Liver (tissue), 8 donors: ENCODE measurements at regions not wholly inside any gene's neighbourhood (a gene's known extent, or its start where the extent isn't known, plus 50 kb on each side); places are given as distances from the start of the nearest gene placed in this dataset.

Source experiments
- DNase-seq: peaks from one replicate; pipeline ENCODE4 v3.0.0-alpha.2; 2017; ENCODE audit warnings: low spot score
- H3K27ac ChIP-seq, 2 donors: one replicate each; pipeline ENCODE4 v1.7.0; 2013; ENCODE audit warnings: inconsistent platforms in 2 of 2, low read length in 2 of 2, control low read depth in 1 of 2, low read depth in 1 of 2, mild to moderate bottlenecking in 1 of 2
- H3K27me3 ChIP-seq, 4 donors: one replicate each; pipeline versions ENCODE4 v1.6.1 to v1.7.0; 2013; ENCODE audit warnings: low read length in 3 of 4, inconsistent platforms in 1 of 4, mild to moderate bottlenecking in 1 of 4, moderate library complexity in 1 of 4; ENCODE audit not compliant: control insufficient read depth in 4 of 4, insufficient read depth in 4 of 4
- H3K36me3 ChIP-seq, 4 donors: one replicate each; pipeline versions ENCODE4 v1.6.1 to v1.7.0; 2013; ENCODE audit warnings: low read length in 3 of 4, mild to moderate bottlenecking in 3 of 4, low read depth in 1 of 4, moderate library complexity in 1 of 4; ENCODE audit not compliant: control insufficient read depth in 4 of 4, insufficient read depth in 3 of 4
- H3K4me1 ChIP-seq, 4 donors: one replicate each; pipeline versions ENCODE4 v1.6.1 to v1.7.0; 2013; ENCODE audit warnings: low read length in 3 of 4, mild to moderate bottlenecking in 3 of 4, moderate library complexity in 1 of 4; ENCODE audit not compliant: control insufficient read depth in 4 of 4, insufficient read depth in 4 of 4
- H3K4me3 ChIP-seq, 3 donors: one replicate each; pipeline versions ENCODE4 v1.6.1 to v1.7.0; 2013; ENCODE audit warnings: low read length in 3 of 3, control low read depth in 1 of 3, low read depth in 1 of 3, mild to moderate bottlenecking in 1 of 3
- H3K9ac ChIP-seq, 2 donors: one replicate each; pipeline ENCODE4 v1.7.0; 2013; ENCODE audit warnings: low read length in 2 of 2, mild to moderate bottlenecking in 2 of 2, moderate library complexity in 2 of 2, control low read depth in 1 of 2, low read depth in 1 of 2
- H3K9me3 ChIP-seq, 4 donors: one replicate each; pipeline versions ENCODE4 v1.6.1 to v1.7.0; 2013; ENCODE audit warnings: low read length in 3 of 4; ENCODE audit not compliant: control insufficient read depth in 4 of 4
- EGR1 ChIP-seq, 2 donors: IDR thresholded peaks; 2 replicates each; pipeline ENCODE4 v1.6.1; 2016 to 2018; ENCODE audit warnings: antibody characterized with exemption in 2 of 2, low read depth in 2 of 2
- FOXA1 ChIP-seq: IDR thresholded peaks from 2 replicates; pipeline ENCODE4 v1.6.1; 2016; ENCODE audit warnings: antibody characterized with exemption
- FOXA2 ChIP-seq: IDR thresholded peaks from 2 replicates; pipeline ENCODE4 v1.6.1; 2016; ENCODE audit warnings: antibody characterized with exemption
- GABPA ChIP-seq, 2 donors: IDR thresholded peaks in 1 of 2; conservative IDR thresholded peaks in 1 of 2; 2 replicates each; pipeline ENCODE4 v1.6.1; 2016; ENCODE audit warnings: antibody characterized with exemption in 2 of 2, mild to moderate bottlenecking in 1 of 2, moderate library complexity in 1 of 2
- HNF4A ChIP-seq, 2 donors: conservative IDR thresholded peaks; 2 replicates each; pipeline ENCODE4 v1.6.1; 2016; ENCODE audit warnings: antibody characterized with exemption in 2 of 2, mild to moderate bottlenecking in 2 of 2
- HNF4G ChIP-seq: IDR thresholded peaks from 2 replicates; pipeline ENCODE4 v1.6.1; 2016; ENCODE audit warnings: antibody characterized with exemption
- JUND ChIP-seq, 2 donors: IDR thresholded peaks; 2 replicates each; pipeline ENCODE4 v1.6.1; 2016; ENCODE audit warnings: antibody characterized with exemption in 2 of 2
- NR2F2 ChIP-seq: IDR thresholded peaks from 2 replicates; pipeline ENCODE4 v1.6.1; 2016; ENCODE audit warnings: antibody characterized with exemption
- RXRA ChIP-seq, 2 donors: IDR thresholded peaks; 2 replicates each; pipeline ENCODE4 v1.6.1; 2017 to 2018; ENCODE audit warnings: antibody characterized with exemption in 2 of 2, mild to moderate bottlenecking in 1 of 2
- SP1 ChIP-seq: IDR thresholded peaks from 2 replicates; pipeline ENCODE4 v1.6.1; 2018; ENCODE audit warnings: antibody characterized with exemption, mild to moderate bottlenecking
- TAF1 ChIP-seq: conservative IDR thresholded peaks from 2 replicates; pipeline ENCODE4 v1.6.1; 2016; ENCODE audit warnings: antibody characterized with exemption, mild to moderate bottlenecking
- YY1 ChIP-seq: IDR thresholded peaks from 2 replicates; pipeline ENCODE4 v1.6.1; 2016; ENCODE audit warnings: antibody characterized with exemption, mild to moderate bottlenecking
- WGBS: extraction: QIAGEN DNeasy Blood & Tissue Kit; methylation state at CpG from one replicate; pipeline ENCODE4 v1.1.7; 2013; 5-methylcytosine and 5-hydroxymethylcytosine counted together
- TF ChIP-seq, protein P1 (sequence below): IDR thresholded peaks from 2 replicates; pipeline ENCODE4 v1.6.1; 2016; ENCODE audit warnings: antibody characterized with exemption
- TF ChIP-seq, protein P2 (sequence below): fragments of 150-350 bp; IDR thresholded peaks from 2 replicates; pipeline ENCODE4 v1.5.1; 2017; ENCODE audit warnings: improper control_type of control experiment, low read depth, low read length; ENCODE audit not compliant: missing input control
- TF ChIP-seq, protein P3 (sequence below): IDR thresholded peaks from 2 replicates; pipeline ENCODE4 v1.6.1; 2016; ENCODE audit warnings: antibody characterized with exemption
- TF ChIP-seq, protein P4 (sequence below): IDR thresholded peaks from 2 replicates; pipeline ENCODE4 v1.6.1; 2016; ENCODE audit warnings: antibody characterized with exemption
- donor health status: healthy.
- donor health status: healthy.
- donor health status: healthy.
- donor health status: healthy.
- donor health status: healthy.

DNA sequence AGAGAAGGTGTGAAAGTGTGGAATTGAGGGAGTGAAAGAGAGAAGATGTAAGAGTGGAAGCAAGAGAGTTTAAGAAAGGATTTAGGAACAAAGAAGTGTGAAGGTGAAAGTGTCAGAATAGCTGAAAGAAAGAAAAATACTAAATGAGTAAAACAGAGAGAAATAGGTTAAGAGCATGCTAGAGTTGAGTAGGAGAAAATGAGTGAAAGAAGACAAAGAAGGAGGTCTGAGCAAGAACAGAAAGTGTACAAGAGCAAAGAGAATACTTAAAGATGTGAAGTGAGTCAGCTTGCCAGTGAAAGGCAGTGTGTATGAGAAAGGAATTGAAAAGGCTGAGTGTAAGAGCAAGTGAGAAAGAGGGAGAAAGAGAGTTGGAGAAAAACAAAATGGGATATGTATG is 348.8 kb upstream of the BCHE start:
- TF ChIP-seq HNF4A (conservative IDR thresholded peaks at IDR 0.05): no peak
- H3K4me1 ChIP-seq: no peaks in the 10 kb centered on the region
- H3K27me3 ChIP-seq: no peaks in the 10 kb centered on the region
- no peak for DNase-seq
- H3K4me3 ChIP-seq: no peak overlapping the region
- no peak overlapping the region for H3K27ac ChIP-seq
- no peak overlapping the region for H3K9ac ChIP-seq
- no peaks in the 10 kb centered on the region for H3K9me3 ChIP-seq
- H3K36me3 ChIP-seq: no peaks in the 10 kb centered on the region

DNA sequence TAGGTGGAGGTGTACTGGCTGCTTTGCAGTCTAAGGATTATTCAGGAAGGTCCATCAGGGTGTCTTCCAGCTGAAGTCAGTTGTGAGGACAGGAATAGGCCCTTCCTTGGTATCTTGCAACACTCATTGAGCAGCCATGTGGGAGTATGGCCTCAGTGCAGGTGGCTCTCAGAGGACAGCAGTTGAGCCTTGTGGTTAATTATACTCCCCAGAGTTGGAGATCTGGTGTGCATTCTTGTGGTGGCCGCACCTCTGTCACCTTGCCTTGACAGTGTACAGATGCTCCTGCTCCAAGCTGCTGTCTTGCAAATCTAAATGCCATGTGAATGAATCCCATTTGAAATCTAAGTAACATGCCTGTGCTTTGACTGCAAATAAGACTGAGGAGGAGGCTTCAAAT is 339.9 kb upstream of the BCHE start:
- Histone ChIP-seq H3K27me3 (no peaks in the 10 kb centered on the region), H3K9me3 (no peaks in the 10 kb centered on the region), H3K4me1 (no peaks in the 10 kb centered on the region), H3K27ac (no peak overlapping the region), H3K9ac (no peak overlapping the region), H3K4me3 (no peak overlapping the region), H3K36me3 (no peaks in the 10 kb centered on the region)
- no peak for TF ChIP-seq GABPA (IDR thresholded peaks at IDR 0.05 in 1 of 2, conservative IDR thresholded peaks at IDR 0.05 in 1 of 2)
- no peak for TF ChIP-seq NR2F2
- TF ChIP-seq, protein P1, sequence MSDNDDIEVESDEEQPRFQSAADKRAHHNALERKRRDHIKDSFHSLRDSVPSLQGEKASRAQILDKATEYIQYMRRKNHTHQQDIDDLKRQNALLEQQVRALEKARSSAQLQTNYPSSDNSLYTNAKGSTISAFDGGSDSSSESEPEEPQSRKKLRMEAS: no peak
- TF ChIP-seq HNF4A (conservative IDR thresholded peaks at IDR 0.05): no peak
- TF ChIP-seq RXRA (IDR thresholded peaks at IDR 0.05): no peak
- DNase-seq: no peak
- 70% methylated on average over 1 of the region's 1 CpG for WGBS

DNA sequence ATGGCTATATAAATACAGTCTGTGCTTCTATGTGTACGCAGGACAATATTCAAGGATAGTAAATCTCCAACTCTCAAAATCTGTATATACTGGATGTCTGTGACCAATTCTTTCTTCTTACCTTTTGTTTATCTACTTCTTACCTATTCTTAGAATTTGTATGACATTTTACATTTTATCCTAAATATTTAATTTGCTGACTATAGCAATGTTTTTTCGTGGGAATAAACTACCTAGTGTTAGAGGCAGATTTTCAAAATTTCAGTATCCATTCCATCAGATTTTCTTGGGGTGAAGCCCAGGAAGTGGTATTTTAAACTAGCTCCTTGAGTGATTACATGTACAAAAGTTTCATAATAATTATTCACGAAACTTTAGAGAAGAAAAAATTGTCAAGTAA is 334.5 kb upstream of the BCHE start:
- Histone ChIP-seq H3K27ac (no peak overlapping the region), H3K4me3 (no peak overlapping the region), H3K4me1 (no peaks in the 10 kb centered on the region), H3K36me3 (no peaks in the 10 kb centered on the region), H3K27me3 (no peaks in the 10 kb centered on the region), H3K9ac (no peak overlapping the region), H3K9me3 (no peaks in the 10 kb centered on the region)
- TF ChIP-seq TAF1 (no peak), EGR1 (IDR thresholded peaks at IDR 0.05; ENCODE audit: low read depth in 2 of 2) (no peak)
- DNase-seq: no peak
- 80% methylated on average over 3 of the region's 3 CpGs for WGBS

DNA sequence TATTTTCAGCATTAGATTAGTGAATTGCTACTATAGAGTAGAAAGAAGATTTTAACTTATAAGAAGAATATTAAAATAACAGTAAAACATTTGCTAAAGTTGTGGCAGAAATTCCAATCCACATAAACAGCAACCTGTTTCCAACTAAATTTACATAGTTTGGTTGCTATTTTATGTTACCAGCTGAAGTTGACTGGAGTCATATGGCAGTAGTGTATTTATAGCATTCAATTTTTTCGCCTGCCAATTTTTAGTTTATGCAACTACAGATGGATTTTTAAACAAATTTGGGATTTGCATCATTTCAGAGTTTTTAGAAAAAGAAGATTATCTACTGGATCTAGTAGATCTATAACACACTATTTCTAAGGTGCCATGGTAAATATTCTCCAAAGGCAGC is 332.5 kb upstream of the BCHE start:
- WGBS: 56% methylated on average over 1 of the region's 1 CpG
- Histone ChIP-seq H3K4me1 (no peaks in the 10 kb centered on the region), H3K27ac (no peak overlapping the region), H3K27me3 (no peaks in the 10 kb centered on the region), H3K36me3 (no peaks in the 10 kb centered on the region), H3K4me3 (no peak overlapping the region), H3K9ac (no peak overlapping the region), H3K9me3 (no peaks in the 10 kb centered on the region)
- no peak for TF ChIP-seq YY1
- TF ChIP-seq SP1: no peak
- TF ChIP-seq FOXA1: no peak
- TF ChIP-seq, protein P2, sequence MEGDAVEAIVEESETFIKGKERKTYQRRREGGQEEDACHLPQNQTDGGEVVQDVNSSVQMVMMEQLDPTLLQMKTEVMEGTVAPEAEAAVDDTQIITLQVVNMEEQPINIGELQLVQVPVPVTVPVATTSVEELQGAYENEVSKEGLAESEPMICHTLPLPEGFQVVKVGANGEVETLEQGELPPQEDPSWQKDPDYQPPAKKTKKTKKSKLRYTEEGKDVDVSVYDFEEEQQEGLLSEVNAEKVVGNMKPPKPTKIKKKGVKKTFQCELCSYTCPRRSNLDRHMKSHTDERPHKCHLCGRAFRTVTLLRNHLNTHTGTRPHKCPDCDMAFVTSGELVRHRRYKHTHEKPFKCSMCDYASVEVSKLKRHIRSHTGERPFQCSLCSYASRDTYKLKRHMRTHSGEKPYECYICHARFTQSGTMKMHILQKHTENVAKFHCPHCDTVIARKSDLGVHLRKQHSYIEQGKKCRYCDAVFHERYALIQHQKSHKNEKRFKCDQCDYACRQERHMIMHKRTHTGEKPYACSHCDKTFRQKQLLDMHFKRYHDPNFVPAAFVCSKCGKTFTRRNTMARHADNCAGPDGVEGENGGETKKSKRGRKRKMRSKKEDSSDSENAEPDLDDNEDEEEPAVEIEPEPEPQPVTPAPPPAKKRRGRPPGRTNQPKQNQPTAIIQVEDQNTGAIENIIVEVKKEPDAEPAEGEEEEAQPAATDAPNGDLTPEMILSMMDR: no peak
- no peak for TF ChIP-seq RXRA (IDR thresholded peaks at IDR 0.05)
- TF ChIP-seq, protein P3, sequence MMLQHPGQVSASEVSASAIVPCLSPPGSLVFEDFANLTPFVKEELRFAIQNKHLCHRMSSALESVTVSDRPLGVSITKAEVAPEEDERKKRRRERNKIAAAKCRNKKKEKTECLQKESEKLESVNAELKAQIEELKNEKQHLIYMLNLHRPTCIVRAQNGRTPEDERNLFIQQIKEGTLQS: no peak
- TF ChIP-seq HNF4G: no peak
- no peak for TF ChIP-seq HNF4A (conservative IDR thresholded peaks at IDR 0.05)
- no peak for TF ChIP-seq GABPA (IDR thresholded peaks at IDR 0.05 in 1 of 2, conservative IDR thresholded peaks at IDR 0.05 in 1 of 2)
- TF ChIP-seq FOXA2: no peak
- TF ChIP-seq, protein P1: no peak
- TF ChIP-seq, protein P4, sequence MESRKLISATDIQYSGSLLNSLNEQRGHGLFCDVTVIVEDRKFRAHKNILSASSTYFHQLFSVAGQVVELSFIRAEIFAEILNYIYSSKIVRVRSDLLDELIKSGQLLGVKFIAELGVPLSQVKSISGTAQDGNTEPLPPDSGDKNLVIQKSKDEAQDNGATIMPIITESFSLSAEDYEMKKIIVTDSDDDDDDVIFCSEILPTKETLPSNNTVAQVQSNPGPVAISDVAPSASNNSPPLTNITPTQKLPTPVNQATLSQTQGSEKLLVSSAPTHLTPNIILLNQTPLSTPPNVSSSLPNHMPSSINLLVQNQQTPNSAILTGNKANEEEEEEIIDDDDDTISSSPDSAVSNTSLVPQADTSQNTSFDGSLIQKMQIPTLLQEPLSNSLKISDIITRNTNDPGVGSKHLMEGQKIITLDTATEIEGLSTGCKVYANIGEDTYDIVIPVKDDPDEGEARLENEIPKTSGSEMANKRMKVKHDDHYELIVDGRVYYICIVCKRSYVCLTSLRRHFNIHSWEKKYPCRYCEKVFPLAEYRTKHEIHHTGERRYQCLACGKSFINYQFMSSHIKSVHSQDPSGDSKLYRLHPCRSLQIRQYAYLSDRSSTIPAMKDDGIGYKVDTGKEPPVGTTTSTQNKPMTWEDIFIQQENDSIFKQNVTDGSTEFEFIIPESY: no peak
- TF ChIP-seq JUND (IDR thresholded peaks at IDR 0.05): no peak
- TF ChIP-seq EGR1 (IDR thresholded peaks at IDR 0.05; ENCODE audit: low read depth in 2 of 2): no peak
- no peak for DNase-seq
